NCI-H345 treated with DMSO at 0.1 percent for 48 hours (cell line): ENCODE measurements at regions not wholly inside any gene's neighbourhood (a gene's known extent, or its start where the extent isn't known, plus 50 kb on each side); places are given as distances from the start of the nearest gene placed in this dataset.

Experiments
- DNase-seq: peaks from one replicate; lab custom pipeline; 2025; ENCODE audit not compliant: unreplicated experiment; lab: John Stamatoyannopoulos, UW

- DNase-seq: no peak
Observed at GRCh38 chr2:195021711-195022507, 635.1 kb upstream of the SLC39A10 start.

- no peak for DNase-seq
Observed at GRCh38 chr2:195018462-195018861, 638.6 kb upstream of the SLC39A10 start.

- DNase-seq: no peak
Observed at GRCh38 chr2:195017890-195018289, 639.1 kb upstream of the SLC39A10 start.

GRCh38 chr2:195016841-195017240, 640.2 kb upstream of the SLC39A10 start:
- no peak for DNase-seq

GRCh38 chr2:195009202-195009601, 647.8 kb upstream of the SLC39A10 start:
- DNase-seq: no peak

GRCh38 chr2:195006856-195007255, 650.2 kb upstream of the SLC39A10 start:
- no peak for DNase-seq

- no peak for DNase-seq
Observed at GRCh38 chr2:195003881-195004471, 653.0 kb upstream of the SLC39A10 start.

- DNase-seq: no peak
Observed at GRCh38 chr2:195001924-195002323, 655.1 kb upstream of the SLC39A10 start.

- DNase-seq: no peak
Observed at GRCh38 chr2:194999771-195000170, 657.3 kb upstream of the SLC39A10 start.

- DNase-seq: no peak
Observed at GRCh38 chr2:194992648-194993047, 664.4 kb upstream of the SLC39A10 start.

GRCh38 chr2:194985258-194985657, 671.8 kb upstream of the SLC39A10 start:
- DNase-seq: no peak

GRCh38 chr2:194962254-194962653, 694.8 kb upstream of the SLC39A10 start:
- no peak for DNase-seq

- no peak for DNase-seq
Observed at GRCh38 chr2:194954218-194954617, 702.8 kb upstream of the SLC39A10 start.

GRCh38 chr2:194946826-194947225, 710.2 kb upstream of the SLC39A10 start:
- DNase-seq: no peak

GRCh38 chr2:194938066-194938465, 719.0 kb upstream of the SLC39A10 start:
- no peak for DNase-seq

- DNase-seq: no peak
Observed at GRCh38 chr2:194927489-194927888, 729.5 kb upstream of the SLC39A10 start.

GRCh38 chr2:194926873-194927272, 730.2 kb upstream of the SLC39A10 start:
- no peak for DNase-seq

- no peak for DNase-seq
Observed at GRCh38 chr2:194925742-194926141, 731.3 kb upstream of the SLC39A10 start.

GRCh38 chr2:194917519-194917918, 739.5 kb upstream of the SLC39A10 start:
- DNase-seq: no peak

- no peak for DNase-seq
Observed at GRCh38 chr2:194915485-194915884, 741.5 kb upstream of the SLC39A10 start.

GRCh38 chr2:194907569-194907968, 749.5 kb upstream of the SLC39A10 start:
- DNase-seq: no peak

GRCh38 chr2:194896871-194897270, 760.2 kb upstream of the SLC39A10 start:
- no peak for DNase-seq

- no peak for DNase-seq
Observed at GRCh38 chr2:194883711-194884110, 773.3 kb upstream of the SLC39A10 start.
